Neuronal stem cell (in vitro differentiated cells): ENCODE measurements at regions not wholly inside any gene's neighbourhood (a gene's known extent, or its start where the extent isn't known, plus 50 kb on each side); places are given as distances from the start of the nearest gene placed in this dataset.

Experiments
- DNase-seq: peaks from one replicate; pipeline ENCODE4 v3.0.0-alpha.2; 2013; ENCODE audit warnings: low spot score
- H2AFZ ChIP-seq: one replicate; pipeline ENCODE4 v1.6.1; 2013; ENCODE audit warnings: mild to moderate bottlenecking, low read length, inconsistent platforms
- H2AK5ac ChIP-seq: 2 replicates; pipeline ENCODE4 v1.6.1; 2013; ENCODE audit warnings: low read depth, mild to moderate bottlenecking, inconsistent platforms, low read length, moderate library complexity, mixed read lengths
- H2BK120ac ChIP-seq: 2 replicates; pipeline ENCODE4 v1.6.1; 2013; ENCODE audit warnings: low read depth, mild to moderate bottlenecking, inconsistent platforms, low read length, moderate library complexity, mixed read lengths
- H2BK12ac ChIP-seq: one replicate; pipeline ENCODE4 v1.6.1; 2013; ENCODE audit warnings: low read length, inconsistent platforms
- H2BK15ac ChIP-seq: 2 replicates; pipeline ENCODE4 v1.6.1; 2013; ENCODE audit warnings: mild to moderate bottlenecking, low read length, inconsistent platforms, mixed read lengths
- H2BK5ac ChIP-seq: one replicate; pipeline ENCODE4 v1.6.1; 2013; ENCODE audit warnings: inconsistent platforms, mild to moderate bottlenecking, low read length, moderate library complexity
- H3K14ac ChIP-seq: one replicate; pipeline ENCODE4 v1.6.1; 2013; ENCODE audit warnings: low read length, inconsistent platforms
- H3K18ac ChIP-seq: 2 replicates; pipeline ENCODE4 v1.6.1; 2013; ENCODE audit warnings: low read length, inconsistent platforms
- H3K23ac ChIP-seq: 2 replicates; pipeline ENCODE4 v1.6.1; 2013; ENCODE audit warnings: low read depth, mild to moderate bottlenecking, mixed read lengths, low read length, inconsistent platforms; ENCODE audit not compliant: poor library complexity
- H3K27ac ChIP-seq: replicated peaks from 3 replicates; pipeline ENCODE4 v1.5.1; 2013; ENCODE audit warnings: low read length, inconsistent platforms
- H3K27me3 ChIP-seq, 3 experiments: 2 replicates each; pipeline ENCODE4 v1.6.1; 2013; ENCODE audit warnings: low read length in 3 of 3, mild to moderate bottlenecking in 2 of 3, inconsistent platforms in 1 of 3, low read depth in 1 of 3, mixed read lengths in 1 of 3, moderate library complexity in 1 of 3; ENCODE audit not compliant: control insufficient read depth in 3 of 3, insufficient read depth in 3 of 3
- H3K36me3 ChIP-seq, 2 donors: replicated peaks in 1 of 2; 2 replicates each; pipeline ENCODE4 v1.6.1; 2013; ENCODE audit warnings: low read length in 2 of 2; ENCODE audit not compliant: control insufficient read depth in 2 of 2, insufficient read depth in 2 of 2
- H3K4ac ChIP-seq: 2 replicates; pipeline ENCODE4 v1.6.1; 2013; ENCODE audit warnings: inconsistent platforms, mild to moderate bottlenecking, low read length, moderate library complexity
- H3K4me1 ChIP-seq, 2 donors: 1 replicate in 1 of 2; 2 replicates in 1 of 2; pipeline ENCODE4 v1.6.1; 2013; ENCODE audit warnings: low read length in 2 of 2, low read depth in 1 of 2; ENCODE audit not compliant: control insufficient read depth in 2 of 2, insufficient read depth in 1 of 2
- H3K4me2 ChIP-seq: one replicate; pipeline ENCODE4 v1.6.1; 2013; ENCODE audit warnings: mild to moderate bottlenecking, low read length, inconsistent platforms; ENCODE audit not compliant: insufficient read depth, poor library complexity, severe bottlenecking
- H3K4me3 ChIP-seq, 2 donors: 2 replicates each; pipeline ENCODE4 v1.5.1; 2013; ENCODE audit warnings: low read length in 2 of 2, mild to moderate bottlenecking in 2 of 2, inconsistent platforms in 1 of 2, moderate library complexity in 1 of 2
- H3K79me1 ChIP-seq: one replicate; pipeline ENCODE4 v1.6.1; 2013; ENCODE audit warnings: low read depth, mild to moderate bottlenecking, inconsistent platforms, low read length, moderate library complexity
- H3K9ac ChIP-seq: one replicate; pipeline ENCODE4 v1.6.1; 2013; ENCODE audit warnings: mild to moderate bottlenecking, low read depth, low read length, inconsistent platforms; ENCODE audit not compliant: poor library complexity
- H3K9me3 ChIP-seq, 2 donors: replicated peaks in 1 of 2; 2 replicates each; pipeline versions ENCODE3 to v1.6.1; 2013; ENCODE audit warnings: low read length in 2 of 2, mild to moderate bottlenecking in 2 of 2, inconsistent platforms in 1 of 2, low read depth in 1 of 2, mixed read lengths in 1 of 2, moderate library complexity in 1 of 2; ENCODE audit not compliant: control insufficient read depth in 2 of 2, insufficient read depth in 1 of 2
- H4K8ac ChIP-seq: one replicate; pipeline ENCODE4 v1.6.1; 2013; ENCODE audit warnings: low read depth, mild to moderate bottlenecking, inconsistent platforms, low read length, moderate library complexity
- H4K91ac ChIP-seq: one replicate; pipeline ENCODE4 v1.6.1; 2013; ENCODE audit warnings: low read length, low read depth, mild to moderate bottlenecking, inconsistent platforms; ENCODE audit not compliant: poor library complexity
- whole genome bisulfite sequencing, 2 donors: extraction: QIAGEN DNeasy Blood & Tissue Kit; methylation state at CpG; one replicate each; pipeline ENCODE4 v1.1.7; 2013; ENCODE audit warnings: missing lambda C conversion rate in 2 of 2, mixed read lengths in 1 of 2; ENCODE audit not compliant: insufficient read length in 2 of 2, insufficient replicate concordance in 1 of 2; ENCODE audit errors: extremely low coverage in 2 of 2; 5-methylcytosine and 5-hydroxymethylcytosine counted together

GRCh38 chr12:42763682-42764081 lies 174.1 kb upstream of the PRICKLE1 start:
- Histone ChIP-seq H3K4ac (no peak overlapping the region), H3K23ac (no peak overlapping the region), H3K36me3 (no peaks in the 10 kb centered on the region), H2BK12ac (no peak overlapping the region), H3K79me1 (no peaks in the 10 kb centered on the region), H3K18ac (no peak overlapping the region), H3K14ac (no peak overlapping the region), H3K9ac (no peak overlapping the region), H2AK5ac (no peak overlapping the region), H2AFZ (no peak overlapping the region), H2BK15ac (no peak overlapping the region), H4K8ac (no peak overlapping the region), H3K4me1 (peaks cover 2 to 4% of the 10 kb centered on the region in 2 donors), H2BK120ac (no peak overlapping the region), H3K27me3 (no peaks in the 10 kb centered on the region), H4K91ac (no peak overlapping the region), H3K4me3 (no peak overlapping the region), H3K27ac (no peak overlapping the region), H2BK5ac (no peak overlapping the region), H3K9me3 (no peaks in the 10 kb centered on the region), H3K4me2 (no peak overlapping the region)
- no peak for DNase-seq
- no CpG with 5 or more reads among the region's 4 CpGs for WGBS, 2 donors

- H2AK5ac ChIP-seq: no peak overlapping the region
- no peak overlapping the region for H3K27ac ChIP-seq
- H2BK15ac ChIP-seq: no peak overlapping the region
- no peaks in the 10 kb centered on the region for H3K79me1 ChIP-seq
- no peak overlapping the region for H4K91ac ChIP-seq
- no peak overlapping the region for H2AFZ ChIP-seq
- H3K14ac ChIP-seq: no peak overlapping the region
- no peak overlapping the region for H2BK120ac ChIP-seq
- no peak overlapping the region for H2BK12ac ChIP-seq
- DNase-seq: no peak
- no peaks in the 10 kb centered on the region for H3K9me3 ChIP-seq
- H2BK5ac ChIP-seq: no peak overlapping the region
- H3K4ac ChIP-seq: no peak overlapping the region
- H3K4me2 ChIP-seq: no peak overlapping the region
- no peak overlapping the region for H3K18ac ChIP-seq
- H4K8ac ChIP-seq: no peak overlapping the region
- no peak overlapping the region for H3K23ac ChIP-seq
- H3K9ac ChIP-seq: no peak overlapping the region
- H3K4me1 ChIP-seq: peaks cover 5 to 14% of the 10 kb centered on the region in 2 donors
- no peaks in the 10 kb centered on the region for H3K36me3 ChIP-seq
- H3K27me3 ChIP-seq: no peaks in the 10 kb centered on the region
- no CpG with 5 or more reads among the region's 1 CpG for WGBS, 2 donors
- no peak overlapping the region for H3K4me3 ChIP-seq
Observed at GRCh38 chr12:42762395-42762925, 172.9 kb upstream of the PRICKLE1 start.

- Histone ChIP-seq H2BK12ac (no peak overlapping the region), H2BK5ac (no peak overlapping the region), H3K14ac (no peak overlapping the region), H3K4me3 (no peak overlapping the region), H3K9ac (no peak overlapping the region), H2BK120ac (no peak overlapping the region), H3K9me3 (no peaks in the 10 kb centered on the region), H2AK5ac (no peak overlapping the region), H2BK15ac (no peak overlapping the region), H4K91ac (no peak overlapping the region), H3K4me2 (no peak overlapping the region), H2AFZ (no peak overlapping the region), H3K27ac (no peak overlapping the region), H4K8ac (no peak overlapping the region), H3K36me3 (no peaks in the 10 kb centered on the region), H3K23ac (no peak overlapping the region), H3K18ac (no peak overlapping the region), H3K79me1 (no peaks in the 10 kb centered on the region), H3K4ac (no peak overlapping the region), H3K4me1 (peaks cover 12 to 20% of the 10 kb centered on the region in 2 donors), H3K27me3 (no peaks in the 10 kb centered on the region)
- WGBS, 2 donors: no CpG with 5 or more reads among the region's 4 CpGs
- no peak for DNase-seq
Observed at GRCh38 chr12:42761601-42762350, 172.2 kb upstream of the PRICKLE1 start.

DNA sequence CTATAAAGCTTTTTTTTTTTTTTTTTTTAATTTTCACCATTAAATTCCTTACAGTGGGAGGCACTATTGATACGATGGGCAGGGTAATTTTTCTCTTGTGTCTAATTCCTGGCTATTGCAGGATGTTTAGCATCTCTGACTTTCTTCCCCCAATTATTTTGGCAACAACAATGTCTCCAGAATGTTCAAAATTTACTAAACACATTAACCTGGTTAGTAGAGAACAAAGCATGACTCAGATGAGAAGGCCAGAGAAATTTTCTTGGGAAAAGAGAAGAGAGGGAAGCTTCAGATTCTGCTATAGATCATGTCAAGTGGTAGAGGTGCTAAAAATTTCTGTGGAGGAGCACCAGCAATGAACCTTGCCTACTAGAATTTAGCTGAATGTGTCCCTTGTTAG lies 171.5 kb upstream of the PRICKLE1 start:
- H3K4ac ChIP-seq: no peak overlapping the region
- WGBS, 2 donors: no CpG with 5 or more reads among the region's 1 CpG
- no peak for DNase-seq

More for the DNA sequence above, 171.5 kb upstream of the PRICKLE1 start:
- H2BK12ac ChIP-seq: no peak overlapping the region
- H2AK5ac ChIP-seq: no peak overlapping the region
- no peak overlapping the region for H2BK5ac ChIP-seq
- H2BK120ac ChIP-seq: no peak overlapping the region
- no peak overlapping the region for H4K8ac ChIP-seq
- no peaks in the 10 kb centered on the region for H3K79me1 ChIP-seq
- no peak overlapping the region for H2BK15ac ChIP-seq
- H3K14ac ChIP-seq: no peak overlapping the region
- no peak overlapping the region for H3K27ac ChIP-seq
- H2AFZ ChIP-seq: no peak overlapping the region
- H4K91ac ChIP-seq: no peak overlapping the region
- H3K27me3 ChIP-seq: no peaks in the 10 kb centered on the region
- no peaks in the 10 kb centered on the region for H3K9me3 ChIP-seq
- no peak overlapping the region for H3K18ac ChIP-seq
- H3K9ac ChIP-seq: no peak overlapping the region
- no peak overlapping the region for H3K4me3 ChIP-seq
- no peaks in the 10 kb centered on the region for H3K36me3 ChIP-seq
- H3K4me1 ChIP-seq: peaks cover 14 to 26% of the 10 kb centered on the region in 2 donors
- H3K23ac ChIP-seq: no peak overlapping the region
- H3K4me2 ChIP-seq: no peak overlapping the region
